ENCODE measurements at regions not wholly inside any gene's neighbourhood (a gene's known extent, or its start where the extent isn't known, plus 50 kb on each side); places are given as distances from the start of the nearest gene placed in this dataset.

- no peak overlapping the region for H3K4me3 ChIP-seq (ENCODE audit: insufficient read depth in 1 of 2, low read depth in 1 of 2, low read length in 2 of 2)
- peaks cover 0 to 3% of the 10 kb centered on the region in 2 experiments for H3K27me3 ChIP-seq (ENCODE audit: control insufficient read depth in 1 of 2, insufficient read depth in 1 of 2, low read length in 2 of 2)
- H3K9ac ChIP-seq (ENCODE audit: low read length): no peak overlapping the region
- H3K18ac ChIP-seq (ENCODE audit: low read depth in 1 of 2, low read length in 2 of 2): no peak overlapping the region
- WGBS: 81% methylated on average over 4 of the region's 4 CpGs
- no peak overlapping the region for H3K4me2 ChIP-seq (ENCODE audit: low read length, poor library complexity, severe bottlenecking)
- H3K36me3 ChIP-seq (ENCODE audit: control insufficient read depth in 1 of 2, insufficient read depth in 2 of 2, low read depth in 1 of 2, low read length in 2 of 2): no peaks in the 10 kb centered on the region
- H2BK120ac ChIP-seq (ENCODE audit: low read depth, low read length): no peak overlapping the region
- no peaks in the 10 kb centered on the region for H3K4me1 ChIP-seq (ENCODE audit: control insufficient read depth, insufficient read depth, low read depth, low read length)
- no peak overlapping the region for H2AK5ac ChIP-seq (ENCODE audit: low read length, severe bottlenecking)
- H2BK5ac ChIP-seq (ENCODE audit: low read depth, low read length, poor library complexity, severe bottlenecking): no peak overlapping the region
- no peak overlapping the region for H3K4ac ChIP-seq (ENCODE audit: low read depth in 1 of 2, low read length in 2 of 2)
- H2BK12ac ChIP-seq (ENCODE audit: low read length in 2 of 2): no peak overlapping the region
- no peak overlapping the region for H4K91ac ChIP-seq (ENCODE audit: low read length)
- H3K14ac ChIP-seq (ENCODE audit: low read length in 2 of 2): no peak overlapping the region
- H3K27ac ChIP-seq (ENCODE audit: low read length, poor library complexity, severe bottlenecking): no peak overlapping the region
- no peaks in the 10 kb centered on the region for H3K79me1 ChIP-seq (replicated peaks; ENCODE audit: low read length, poor library complexity, severe bottlenecking)
- H3K9me3 ChIP-seq (ENCODE audit: control insufficient read depth, low read length): no peaks in the 10 kb centered on the region
- H4K8ac ChIP-seq (ENCODE audit: low read length): no peak overlapping the region
- no peak overlapping the region for H3K23ac ChIP-seq (ENCODE audit: low read length in 2 of 2)
- no peak overlapping the region for H2AFZ ChIP-seq (ENCODE audit: low read depth, low read length)
- no peak for DNase-seq
- no peak overlapping the region for H2BK15ac ChIP-seq (ENCODE audit: low read depth, poor library complexity, severe bottlenecking)
These were observed 123.5 kb upstream of the CAND1 start for GRCh38 chr12:67145692-67146091.

GRCh38 chr12:67147030-67147429 lies 122.1 kb upstream of the CAND1 start:
- Histone ChIP-seq H4K91ac (ENCODE audit: low read length) (no peak overlapping the region), H3K36me3 (ENCODE audit: control insufficient read depth in 1 of 2, insufficient read depth in 2 of 2, low read depth in 1 of 2, low read length in 2 of 2) (no peaks in the 10 kb centered on the region), H3K27ac (ENCODE audit: low read length, poor library complexity, severe bottlenecking) (no peak overlapping the region), H2AK5ac (ENCODE audit: low read length, severe bottlenecking) (no peak overlapping the region), H3K14ac (ENCODE audit: low read length in 2 of 2) (no peak overlapping the region), H3K4ac (ENCODE audit: low read depth in 1 of 2, low read length in 2 of 2) (no peak overlapping the region), H3K9me3 (ENCODE audit: control insufficient read depth, low read length) (no peaks in the 10 kb centered on the region), H2BK12ac (ENCODE audit: low read length in 2 of 2) (no peak overlapping the region), H3K4me2 (ENCODE audit: low read length, poor library complexity, severe bottlenecking) (no peak overlapping the region), H3K4me3 (ENCODE audit: insufficient read depth in 1 of 2, low read depth in 1 of 2, low read length in 2 of 2) (no peak overlapping the region), H3K4me1 (ENCODE audit: control insufficient read depth, insufficient read depth, low read depth, low read length) (no peaks in the 10 kb centered on the region), H3K79me1 (replicated peaks; ENCODE audit: low read length, poor library complexity, severe bottlenecking) (no peaks in the 10 kb centered on the region), H3K27me3 (ENCODE audit: control insufficient read depth in 1 of 2, insufficient read depth in 1 of 2, low read length in 2 of 2) (peaks cover 0 to 2% of the 10 kb centered on the region in 2 experiments), H2BK120ac (ENCODE audit: low read depth, low read length) (no peak overlapping the region), H3K18ac (ENCODE audit: low read depth in 1 of 2, low read length in 2 of 2) (no peak overlapping the region), H3K23ac (ENCODE audit: low read length in 2 of 2) (no peak overlapping the region), H4K8ac (ENCODE audit: low read length) (no peak overlapping the region), H2BK5ac (ENCODE audit: low read depth, low read length, poor library complexity, severe bottlenecking) (no peak overlapping the region), H2BK15ac (ENCODE audit: low read depth, poor library complexity, severe bottlenecking) (no peak overlapping the region), H2AFZ (ENCODE audit: low read depth, low read length) (no peak overlapping the region), H3K9ac (ENCODE audit: low read length) (no peak overlapping the region)
- no CpG with 5 or more reads among the region's 1 CpG for WGBS
- DNase-seq: no peak

GRCh38 chr12:67147447-67147846 lies 121.7 kb upstream of the CAND1 start:
- no peaks in the 10 kb centered on the region for H3K4me1 ChIP-seq (ENCODE audit: control insufficient read depth, insufficient read depth, low read depth, low read length)
- H4K91ac ChIP-seq (ENCODE audit: low read length): no peak overlapping the region
- H3K9me3 ChIP-seq (ENCODE audit: control insufficient read depth, low read length): no peaks in the 10 kb centered on the region
- H2BK5ac ChIP-seq (ENCODE audit: low read depth, low read length, poor library complexity, severe bottlenecking): no peak overlapping the region
- H2AFZ ChIP-seq (ENCODE audit: low read depth, low read length): no peak overlapping the region
- no peak overlapping the region for H2BK15ac ChIP-seq (ENCODE audit: low read depth, poor library complexity, severe bottlenecking)
- no peaks in the 10 kb centered on the region for H3K36me3 ChIP-seq (ENCODE audit: control insufficient read depth in 1 of 2, insufficient read depth in 2 of 2, low read depth in 1 of 2, low read length in 2 of 2)
- H2BK12ac ChIP-seq (ENCODE audit: low read length in 2 of 2): no peak overlapping the region
- no peak overlapping the region for H3K9ac ChIP-seq (ENCODE audit: low read length)
- H3K14ac ChIP-seq (ENCODE audit: low read length in 2 of 2): no peak overlapping the region
- no peak overlapping the region for H3K4ac ChIP-seq (ENCODE audit: low read depth in 1 of 2, low read length in 2 of 2)
- DNase-seq: no peak
- H3K23ac ChIP-seq (ENCODE audit: low read length in 2 of 2): no peak overlapping the region
- no peak overlapping the region for H2BK120ac ChIP-seq (ENCODE audit: low read depth, low read length)
- no peak overlapping the region for H3K4me3 ChIP-seq (ENCODE audit: insufficient read depth in 1 of 2, low read depth in 1 of 2, low read length in 2 of 2)
- H3K4me2 ChIP-seq (ENCODE audit: low read length, poor library complexity, severe bottlenecking): no peak overlapping the region
- no peaks in the 10 kb centered on the region for H3K79me1 ChIP-seq (replicated peaks; ENCODE audit: low read length, poor library complexity, severe bottlenecking)
- H3K27me3 ChIP-seq (ENCODE audit: control insufficient read depth in 1 of 2, insufficient read depth in 1 of 2, low read length in 2 of 2): no peaks in the 10 kb centered on the region
- no peak overlapping the region for H2AK5ac ChIP-seq (ENCODE audit: low read length, severe bottlenecking)
- no peak overlapping the region for H4K8ac ChIP-seq (ENCODE audit: low read length)
- no peak overlapping the region for H3K18ac ChIP-seq (ENCODE audit: low read depth in 1 of 2, low read length in 2 of 2)
- no peak overlapping the region for H3K27ac ChIP-seq (ENCODE audit: low read length, poor library complexity, severe bottlenecking)

GRCh38 chr12:67148265-67148664 lies 120.9 kb upstream of the CAND1 start:
- Histone ChIP-seq H2BK5ac (ENCODE audit: low read depth, low read length, poor library complexity, severe bottlenecking) (no peak overlapping the region), H4K91ac (ENCODE audit: low read length) (no peak overlapping the region), H3K23ac (ENCODE audit: low read length in 2 of 2) (no peak overlapping the region), H3K27ac (ENCODE audit: low read length, poor library complexity, severe bottlenecking) (no peak overlapping the region), H2BK12ac (ENCODE audit: low read length in 2 of 2) (no peak overlapping the region), H3K79me1 (replicated peaks; ENCODE audit: low read length, poor library complexity, severe bottlenecking) (no peaks in the 10 kb centered on the region), H3K18ac (ENCODE audit: low read depth in 1 of 2, low read length in 2 of 2) (no peak overlapping the region), H2BK120ac (ENCODE audit: low read depth, low read length) (no peak overlapping the region), H3K36me3 (ENCODE audit: control insufficient read depth in 1 of 2, insufficient read depth in 2 of 2, low read depth in 1 of 2, low read length in 2 of 2) (no peaks in the 10 kb centered on the region), H3K27me3 (ENCODE audit: control insufficient read depth in 1 of 2, insufficient read depth in 1 of 2, low read length in 2 of 2) (no peaks in the 10 kb centered on the region), H3K14ac (ENCODE audit: low read length in 2 of 2) (no peak overlapping the region), H3K4me2 (ENCODE audit: low read length, poor library complexity, severe bottlenecking) (no peak overlapping the region), H3K4ac (ENCODE audit: low read depth in 1 of 2, low read length in 2 of 2) (no peak overlapping the region), H3K9me3 (ENCODE audit: control insufficient read depth, low read length) (no peaks in the 10 kb centered on the region), H2BK15ac (ENCODE audit: low read depth, poor library complexity, severe bottlenecking) (no peak overlapping the region), H2AFZ (ENCODE audit: low read depth, low read length) (no peak overlapping the region), H3K4me1 (ENCODE audit: control insufficient read depth, insufficient read depth, low read depth, low read length) (no peaks in the 10 kb centered on the region), H2AK5ac (ENCODE audit: low read length, severe bottlenecking) (no peak overlapping the region), H4K8ac (ENCODE audit: low read length) (no peak overlapping the region), H3K4me3 (ENCODE audit: insufficient read depth in 1 of 2, low read depth in 1 of 2, low read length in 2 of 2) (no peak overlapping the region), H3K9ac (ENCODE audit: low read length) (no peak overlapping the region)
- no peak for DNase-seq
- WGBS: no CpG with 5 or more reads among the region's 1 CpG
